PC-3 (cell line): ENCODE measurements at regions not wholly inside any gene's neighbourhood (a gene's known extent, or its start where the extent isn't known, plus 50 kb on each side); places are given as distances from the start of the nearest gene placed in this dataset.

Experiments used
- EZH2 ChIP-seq: fragments of 300-600 bp; sonication (generic); IDR thresholded peaks from one replicate; pipeline ENCODE4 v1.6.1; 2017; ENCODE audit warnings: antibody characterized with exemption, mild to moderate bottlenecking, low read length; ENCODE audit not compliant: unreplicated experiment
- EZH2phosphoT487 ChIP-seq: fragments of 300-600 bp; sonication (generic); IDR thresholded peaks from 2 replicates; pipeline ENCODE4 v1.6.1; 2018; ENCODE audit warnings: mild to moderate bottlenecking, antibody characterized with exemption, low read length, borderline replicate concordance
- TF ChIP-seq, protein P1 (sequence below): fragments of 300-600 bp; sonication (generic); conservative IDR thresholded peaks from 2 replicates; pipeline ENCODE4 v1.5.1; 2017; ENCODE audit warnings: antibody characterized with exemption, low read depth, mild to moderate bottlenecking, low read length

DNA sequence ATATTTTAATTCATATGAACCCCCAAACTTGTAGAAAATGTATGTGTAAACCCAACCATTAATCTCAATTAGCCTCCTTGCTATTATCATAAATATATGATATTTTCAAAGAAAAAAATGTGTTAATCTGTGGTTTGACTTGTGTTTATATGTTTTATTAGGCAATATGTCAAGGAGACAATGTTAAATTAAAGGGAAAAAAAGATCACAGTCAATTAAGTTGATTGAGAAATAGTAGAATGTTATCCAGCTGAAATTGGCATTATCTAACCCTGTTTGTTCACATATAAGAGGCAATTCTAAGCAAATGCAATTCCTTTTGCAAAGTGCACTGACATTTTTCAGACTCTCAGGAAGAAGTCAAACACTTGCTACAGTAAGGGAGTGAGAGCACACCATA, 745.3 kb downstream of the C12orf50 start:
- no peak for TF ChIP-seq EZH2phosphoT487
- no peak for TF ChIP-seq EZH2
- TF ChIP-seq, protein P1, sequence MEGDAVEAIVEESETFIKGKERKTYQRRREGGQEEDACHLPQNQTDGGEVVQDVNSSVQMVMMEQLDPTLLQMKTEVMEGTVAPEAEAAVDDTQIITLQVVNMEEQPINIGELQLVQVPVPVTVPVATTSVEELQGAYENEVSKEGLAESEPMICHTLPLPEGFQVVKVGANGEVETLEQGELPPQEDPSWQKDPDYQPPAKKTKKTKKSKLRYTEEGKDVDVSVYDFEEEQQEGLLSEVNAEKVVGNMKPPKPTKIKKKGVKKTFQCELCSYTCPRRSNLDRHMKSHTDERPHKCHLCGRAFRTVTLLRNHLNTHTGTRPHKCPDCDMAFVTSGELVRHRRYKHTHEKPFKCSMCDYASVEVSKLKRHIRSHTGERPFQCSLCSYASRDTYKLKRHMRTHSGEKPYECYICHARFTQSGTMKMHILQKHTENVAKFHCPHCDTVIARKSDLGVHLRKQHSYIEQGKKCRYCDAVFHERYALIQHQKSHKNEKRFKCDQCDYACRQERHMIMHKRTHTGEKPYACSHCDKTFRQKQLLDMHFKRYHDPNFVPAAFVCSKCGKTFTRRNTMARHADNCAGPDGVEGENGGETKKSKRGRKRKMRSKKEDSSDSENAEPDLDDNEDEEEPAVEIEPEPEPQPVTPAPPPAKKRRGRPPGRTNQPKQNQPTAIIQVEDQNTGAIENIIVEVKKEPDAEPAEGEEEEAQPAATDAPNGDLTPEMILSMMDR, result no peak
